ENCODE measurements at regions not wholly inside any gene's neighbourhood (a gene's known extent, or its start where the extent isn't known, plus 50 kb on each side); places are given as distances from the start of the nearest gene placed in this dataset.

- TF ChIP-seq POLR2A (IDR thresholded peaks at IDR 0.05; ENCODE audit: low read depth, low read length) (no peak), POLR2AphosphoS5 (IDR thresholded peaks at IDR 0.05; ENCODE audit: low read depth, low read length) (no peak), TAF1 (IDR thresholded peaks at IDR 0.05; ENCODE audit: low read depth, low read length) (no peak), POU2F2 (IDR thresholded peaks at IDR 0.05; ENCODE audit: low read depth, low read length) (no peak), PAX5 (IDR thresholded peaks at IDR 0.05; ENCODE audit: insufficient read depth, low read length, severe bottlenecking) (no peak), SPI1 (IDR thresholded peaks at IDR 0.05; ENCODE audit: low read depth, low read length) (no peak)
These were observed 322.2 kb downstream of the BMPER start for GRCh38 chr7:34227525-34227924.
